RWPE2 (cell line): ENCODE measurements at regions not wholly inside any gene's neighbourhood (a gene's known extent, or its start where the extent isn't known, plus 50 kb on each side); places are given as distances from the start of the nearest gene placed in this dataset.

Experiments used
- ATAC-seq: fragments of 200-7000 bp; cut with Tn5 transposase; 3 replicates; pipeline ENCODE4 v1.9.1; 2021; ENCODE audit warnings: low read depth
- DNase-seq: peaks from one replicate; pipeline ENCODE4 v3.0.0-alpha.2; 2020; ENCODE audit warnings: low spot score
- H3K27ac ChIP-seq: fragments of 450-650 bp; 2 replicates; pipeline ENCODE4 v1.5.1; 2017; ENCODE audit warnings: mild to moderate bottlenecking; ENCODE audit not compliant: poor library complexity, severe bottlenecking
- H3K27me3 ChIP-seq: fragments of 250-450 bp; sonication (Bioruptor Pico); 2 replicates; pipeline ENCODE4 v1.5.1; 2021; ENCODE audit warnings: mild to moderate bottlenecking, moderate library complexity; ENCODE audit not compliant: insufficient read depth, poor library complexity, severe bottlenecking
- H3K36me3 ChIP-seq: fragments of 250-450 bp; sonication (Bioruptor Pico); 2 replicates; pipeline ENCODE4 v1.5.1; 2020; ENCODE audit warnings: low read depth, mild to moderate bottlenecking, moderate library complexity
- H3K4me1 ChIP-seq: fragments of 250-450 bp; sonication (Bioruptor Pico); 2 replicates; pipeline ENCODE4 v1.5.1; 2021; ENCODE audit warnings: mild to moderate bottlenecking, moderate library complexity; ENCODE audit not compliant: insufficient read depth, poor library complexity, severe bottlenecking
- H3K4me3 ChIP-seq: fragments of 250-450 bp; sonication (Bioruptor Pico); 2 replicates; pipeline ENCODE4 v1.5.1; 2021; ENCODE audit warnings: mild to moderate bottlenecking, moderate library complexity; ENCODE audit not compliant: severe bottlenecking
- H3K9me3 ChIP-seq: fragments of 250-450 bp; sonication (Bioruptor Pico); 2 replicates; pipeline ENCODE4 v1.5.1; 2021; ENCODE audit warnings: mild to moderate bottlenecking, moderate library complexity; ENCODE audit not compliant: severe bottlenecking
- CTCF ChIP-seq: fragments of 450-650 bp; IDR thresholded peaks from one replicate; pipeline ENCODE4 v1.5.1; 2017; ENCODE audit warnings: mild to moderate bottlenecking, moderate library complexity; ENCODE audit not compliant: poor library complexity, severe bottlenecking

DNA sequence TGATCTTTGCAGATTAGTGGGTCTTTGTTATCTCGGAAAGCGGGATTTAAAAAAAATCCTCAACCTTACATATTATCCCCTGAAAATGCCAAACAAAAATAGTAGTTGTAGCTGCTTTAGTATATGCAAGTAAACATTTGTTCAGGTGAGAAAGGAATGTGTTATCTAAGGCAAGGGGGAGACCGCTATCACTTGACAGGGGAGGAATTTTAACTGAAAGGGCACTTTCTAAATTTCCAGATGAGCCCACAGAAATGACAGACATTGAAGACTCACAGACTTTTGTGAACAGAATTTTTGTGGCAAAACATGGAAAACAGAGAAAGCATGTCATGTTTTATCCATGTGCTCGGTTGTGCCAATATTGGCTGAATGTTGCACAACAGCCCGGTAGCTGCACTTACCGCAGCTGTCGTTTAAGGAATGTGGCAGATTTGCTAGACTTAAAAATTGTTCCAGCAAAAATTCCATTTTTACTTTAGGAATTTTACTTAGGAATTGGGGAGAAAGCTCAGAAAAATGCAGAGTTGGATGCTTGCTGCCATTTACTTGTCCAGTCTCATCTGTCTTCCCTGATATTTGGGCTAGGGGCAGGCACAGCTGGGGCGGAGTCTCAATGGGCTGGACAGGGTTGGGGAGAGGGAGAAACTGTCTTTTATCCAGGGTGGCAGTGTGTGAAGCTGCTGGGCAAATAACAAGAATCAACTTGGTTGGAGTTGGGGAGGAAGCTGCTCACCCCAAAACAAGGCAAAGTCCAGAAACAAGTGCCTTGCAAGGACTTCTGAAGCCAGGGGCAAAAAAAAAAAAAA is 94.6 kb upstream of the RPS6KA3 start:
- Histone ChIP-seq H3K4me3 (no peak overlapping the region), H3K36me3 (no peaks in the 10 kb centered on the region), H3K9me3 (no peaks in the 10 kb centered on the region), H3K27ac (no peak overlapping the region), H3K27me3 (no peaks in the 10 kb centered on the region), H3K4me1 (no peaks in the 10 kb centered on the region)
- DNase-seq (no peak), ATAC-seq (no peak)
- no peak for TF ChIP-seq CTCF

GRCh38 chrX:20355187-20355586 is 88.5 kb upstream of the RPS6KA3 start:
- Histone ChIP-seq H3K4me3 (no peak overlapping the region), H3K27me3 (no peaks in the 10 kb centered on the region), H3K36me3 (no peaks in the 10 kb centered on the region), H3K27ac (no peak overlapping the region), H3K4me1 (no peaks in the 10 kb centered on the region), H3K9me3 (no peaks in the 10 kb centered on the region)
- ATAC-seq (no peak), DNase-seq (no peak)
- no peak for TF ChIP-seq CTCF

DNA sequence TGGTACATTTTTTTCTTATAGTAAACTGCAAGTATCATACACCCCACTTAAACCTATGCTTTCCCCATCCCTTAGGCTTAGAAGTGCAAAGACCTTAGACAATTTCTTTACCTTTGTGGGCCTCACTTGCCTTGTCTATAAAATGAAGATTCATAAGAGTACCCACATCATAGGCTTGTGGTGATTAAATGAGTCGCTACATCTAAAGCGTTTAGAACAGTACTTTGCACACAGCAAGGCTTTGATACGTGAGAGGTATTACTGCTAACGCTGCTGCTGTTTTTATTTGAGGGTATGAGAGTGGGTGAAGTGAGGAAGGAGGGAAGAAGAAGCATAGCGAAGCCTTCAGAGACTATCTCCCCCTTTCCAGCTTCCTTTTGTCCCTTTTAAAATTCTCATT is 87.8 kb upstream of the RPS6KA3 start:
- Histone ChIP-seq H3K4me3 (no peak overlapping the region), H3K27me3 (no peaks in the 10 kb centered on the region), H3K27ac (no peak overlapping the region), H3K9me3 (no peaks in the 10 kb centered on the region), H3K4me1 (no peaks in the 10 kb centered on the region), H3K36me3 (no peaks in the 10 kb centered on the region)
- no peak for TF ChIP-seq CTCF
- ATAC-seq (no peak), DNase-seq (no peak)

- H3K36me3 ChIP-seq: no peaks in the 10 kb centered on the region
- no peak for ATAC-seq
Measured at GRCh38 chrX:20352935-20353336, 86.2 kb upstream of the RPS6KA3 start.

More at GRCh38 chrX:20352935-20353336, 86.2 kb upstream of the RPS6KA3 start:
- H3K4me3 ChIP-seq: no peak overlapping the region
- DNase-seq: no peak
- no peaks in the 10 kb centered on the region for H3K4me1 ChIP-seq
- no peak for TF ChIP-seq CTCF
- no peak overlapping the region for H3K27ac ChIP-seq
- no peaks in the 10 kb centered on the region for H3K27me3 ChIP-seq
- H3K9me3 ChIP-seq: no peaks in the 10 kb centered on the region
